H1 (cell line): ENCODE measurements at regions not wholly inside any gene's neighbourhood (a gene's known extent, or its start where the extent isn't known, plus 50 kb on each side); places are given as distances from the start of the nearest gene placed in this dataset.

Source experiments
- BCL11A ChIP-seq, 2 experiments: IDR thresholded peaks; one replicate each; pipeline ENCODE4 v1.6.1; 2011; ENCODE audit warnings: low read depth in 2 of 2, low read length in 2 of 2, mild to moderate bottlenecking in 2 of 2
- CHD2 ChIP-seq: IDR thresholded peaks from 2 replicates; pipeline ENCODE4 v1.6.1; 2012; ENCODE audit warnings: low read length, improper control_type of control experiment
- NRF1 ChIP-seq: IDR thresholded peaks from 2 replicates; pipeline ENCODE4 v1.6.1; 2011; ENCODE audit warnings: mild to moderate bottlenecking, low read depth, low read length, improper control_type of control experiment
- POLR2A ChIP-seq, 2 experiments: IDR thresholded peaks; 1 replicate in 1 of 2; 2 replicates in 1 of 2; pipeline ENCODE4 v1.6.1; 2011; ENCODE audit warnings: low read depth in 2 of 2, low read length in 2 of 2, mild to moderate bottlenecking in 2 of 2; ENCODE audit errors: control extremely low read depth in 1 of 2
- RNF2 ChIP-seq: fragments of 200-900, 300-1000 bp; sonication (generic); IDR thresholded peaks from 2 replicates; pipeline ENCODE4 v1.7.1; 2016; ENCODE audit warnings: borderline replicate concordance, low read depth, mild to moderate bottlenecking, antibody characterized with exemption, low read length; ENCODE audit not compliant: poor library complexity, severe bottlenecking; ENCODE audit errors: missing control alignments
- SRF ChIP-seq: IDR thresholded peaks from 2 replicates; pipeline ENCODE4 v1.6.1; 2011; ENCODE audit warnings: mild to moderate bottlenecking, low read depth, low read length, moderate library complexity
- TF ChIP-seq, protein P1 (sequence below), 3 experiments: IDR thresholded peaks; 1 replicate in 2 of 3; 2 replicates in 1 of 3; pipeline versions ENCODE4 v1.5.1 to v1.6.1; 2011; ENCODE audit warnings: low read length in 3 of 3, mild to moderate bottlenecking in 3 of 3, inconsistent platforms in 2 of 3, low read depth in 1 of 3, moderate library complexity in 1 of 3; ENCODE audit not compliant: insufficient read depth in 1 of 3; ENCODE audit errors: control extremely low read depth in 1 of 3
- TF ChIP-seq, protein P2 (sequence below): IDR thresholded peaks from 2 replicates; pipeline ENCODE4 v1.6.1; 2011; ENCODE audit warnings: low read depth, mild to moderate bottlenecking, low read length; ENCODE audit not compliant: insufficient read depth

DNA sequence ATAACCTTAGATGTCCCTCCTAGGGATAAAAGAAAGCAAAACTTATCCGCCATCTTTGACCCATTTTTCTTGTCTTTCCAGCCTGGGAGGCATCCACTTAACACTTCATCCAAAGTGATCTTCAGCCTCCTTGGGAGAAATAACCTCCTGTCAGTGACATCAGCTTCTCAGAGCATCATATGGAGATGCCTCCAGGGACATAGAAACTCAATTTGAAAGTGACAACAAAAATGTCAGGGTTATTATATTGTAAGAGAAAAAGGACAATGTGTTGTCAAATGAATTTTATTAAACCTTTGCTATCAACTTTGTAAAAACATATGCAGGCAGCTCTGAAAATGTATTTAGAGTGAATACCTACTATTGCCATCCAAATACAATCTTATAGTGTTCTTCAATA is 371.2 kb upstream of the ADARB2 start:
- TF ChIP-seq POLR2A (IDR thresholded peaks at IDR 0.05; ENCODE audit: control extremely low read depth in 1 of 2, low read depth in 2 of 2, low read length in 2 of 2) (no peak), RNF2 (no peak), NRF1 (no peak), CHD2 (no peak), SRF (no peak), BCL11A (IDR thresholded peaks at IDR 0.05; ENCODE audit: low read depth in 2 of 2, low read length in 2 of 2) (no peak)
- TF ChIP-seq, protein P1, sequence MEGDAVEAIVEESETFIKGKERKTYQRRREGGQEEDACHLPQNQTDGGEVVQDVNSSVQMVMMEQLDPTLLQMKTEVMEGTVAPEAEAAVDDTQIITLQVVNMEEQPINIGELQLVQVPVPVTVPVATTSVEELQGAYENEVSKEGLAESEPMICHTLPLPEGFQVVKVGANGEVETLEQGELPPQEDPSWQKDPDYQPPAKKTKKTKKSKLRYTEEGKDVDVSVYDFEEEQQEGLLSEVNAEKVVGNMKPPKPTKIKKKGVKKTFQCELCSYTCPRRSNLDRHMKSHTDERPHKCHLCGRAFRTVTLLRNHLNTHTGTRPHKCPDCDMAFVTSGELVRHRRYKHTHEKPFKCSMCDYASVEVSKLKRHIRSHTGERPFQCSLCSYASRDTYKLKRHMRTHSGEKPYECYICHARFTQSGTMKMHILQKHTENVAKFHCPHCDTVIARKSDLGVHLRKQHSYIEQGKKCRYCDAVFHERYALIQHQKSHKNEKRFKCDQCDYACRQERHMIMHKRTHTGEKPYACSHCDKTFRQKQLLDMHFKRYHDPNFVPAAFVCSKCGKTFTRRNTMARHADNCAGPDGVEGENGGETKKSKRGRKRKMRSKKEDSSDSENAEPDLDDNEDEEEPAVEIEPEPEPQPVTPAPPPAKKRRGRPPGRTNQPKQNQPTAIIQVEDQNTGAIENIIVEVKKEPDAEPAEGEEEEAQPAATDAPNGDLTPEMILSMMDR (IDR thresholded peaks at IDR 0.05; ENCODE audit: control extremely low read depth in 1 of 3, insufficient read depth in 1 of 3, low read depth in 1 of 3, low read length in 3 of 3): no peak
- TF ChIP-seq, protein P2, sequence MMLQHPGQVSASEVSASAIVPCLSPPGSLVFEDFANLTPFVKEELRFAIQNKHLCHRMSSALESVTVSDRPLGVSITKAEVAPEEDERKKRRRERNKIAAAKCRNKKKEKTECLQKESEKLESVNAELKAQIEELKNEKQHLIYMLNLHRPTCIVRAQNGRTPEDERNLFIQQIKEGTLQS: no peak
